ENCODE measurements at regions not wholly inside any gene's neighbourhood (a gene's known extent, or its start where the extent isn't known, plus 50 kb on each side); places are given as distances from the start of the nearest gene placed in this dataset.

DNA sequence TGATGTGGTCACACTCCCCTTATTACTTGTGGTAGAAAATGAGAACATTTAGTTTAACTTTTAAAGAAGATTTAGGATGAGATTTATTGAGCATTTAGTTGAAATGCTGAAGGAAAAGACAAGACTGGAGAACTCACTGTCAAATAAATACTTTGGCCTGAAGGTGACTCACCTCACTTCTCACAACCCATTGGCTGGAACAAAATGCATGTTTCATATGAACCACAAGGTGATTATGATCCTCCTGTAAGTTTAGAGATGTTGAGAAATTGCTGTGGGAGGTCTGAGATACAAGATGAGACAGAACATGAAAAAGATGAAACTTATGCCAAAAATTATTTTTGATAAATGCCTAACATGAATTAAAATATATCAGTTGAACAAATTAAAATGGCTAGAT, 1004.5 kb downstream of the SOCS6 start:
- H3K27ac Mint-ChIP-seq = no peak overlapping the region
- TF ChIP-seq, protein P1, sequence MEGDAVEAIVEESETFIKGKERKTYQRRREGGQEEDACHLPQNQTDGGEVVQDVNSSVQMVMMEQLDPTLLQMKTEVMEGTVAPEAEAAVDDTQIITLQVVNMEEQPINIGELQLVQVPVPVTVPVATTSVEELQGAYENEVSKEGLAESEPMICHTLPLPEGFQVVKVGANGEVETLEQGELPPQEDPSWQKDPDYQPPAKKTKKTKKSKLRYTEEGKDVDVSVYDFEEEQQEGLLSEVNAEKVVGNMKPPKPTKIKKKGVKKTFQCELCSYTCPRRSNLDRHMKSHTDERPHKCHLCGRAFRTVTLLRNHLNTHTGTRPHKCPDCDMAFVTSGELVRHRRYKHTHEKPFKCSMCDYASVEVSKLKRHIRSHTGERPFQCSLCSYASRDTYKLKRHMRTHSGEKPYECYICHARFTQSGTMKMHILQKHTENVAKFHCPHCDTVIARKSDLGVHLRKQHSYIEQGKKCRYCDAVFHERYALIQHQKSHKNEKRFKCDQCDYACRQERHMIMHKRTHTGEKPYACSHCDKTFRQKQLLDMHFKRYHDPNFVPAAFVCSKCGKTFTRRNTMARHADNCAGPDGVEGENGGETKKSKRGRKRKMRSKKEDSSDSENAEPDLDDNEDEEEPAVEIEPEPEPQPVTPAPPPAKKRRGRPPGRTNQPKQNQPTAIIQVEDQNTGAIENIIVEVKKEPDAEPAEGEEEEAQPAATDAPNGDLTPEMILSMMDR (IDR thresholded peaks at IDR 0.05) = no peak
- Histone ChIP-seq H4K20me1 (ENCODE audit: insufficient read depth, low read length) (no peaks in the 10 kb centered on the region), H3K4me2 (replicated peaks; ENCODE audit: extremely low read depth, low read length, poor library complexity, severe bottlenecking) (no peak overlapping the region), H3K9me3 (replicated peaks in 1 of 2; ENCODE audit: control insufficient read depth in 1 of 2, insufficient read depth in 1 of 2, low read length in 2 of 2) (peaks cover 3 to 4% of the 10 kb centered on the region in 2 donors), H3K4me1 (ENCODE audit: control insufficient read depth in 1 of 2, insufficient read depth in 2 of 2, low read length in 2 of 2) (no peaks in the 10 kb centered on the region), H3K36me3 (replicated peaks in 1 of 2; ENCODE audit: control insufficient read depth in 1 of 2, insufficient read depth in 2 of 2, low read length in 2 of 2) (no peaks in the 10 kb centered on the region), H3K79me2 (ENCODE audit: insufficient read depth, low read length) (no peaks in the 10 kb centered on the region), H3K27ac (ENCODE audit: low read depth in 1 of 2, low read length in 2 of 2) (no peak overlapping the region), H3K9ac (ENCODE audit: insufficient read depth, low read length, poor library complexity, severe bottlenecking) (no peak overlapping the region), H3K27me3 (ENCODE audit: control insufficient read depth in 2 of 2, insufficient read depth in 2 of 2, low read length in 2 of 2) (no peaks in the 10 kb centered on the region), H2AFZ (ENCODE audit: insufficient read depth, low read depth, low read length, poor library complexity, severe bottlenecking) (no peak overlapping the region), H3K4me3 (replicated peaks in 1 of 3; ENCODE audit: low read depth in 2 of 3, low read length in 3 of 3) (no peak overlapping the region)
- no peak overlapping the region for H3K4me3 Mint-ChIP-seq
- no peaks in the 10 kb centered on the region for H3K27me3 Mint-ChIP-seq (ENCODE audit: low read depth in 3 of 3)
- intact Hi-C loops (cut with micrococcal nuclease) = no loop called here
- no peaks in the 10 kb centered on the region for H3K4me1 Mint-ChIP-seq
- no peaks in the 10 kb centered on the region for H3K36me3 Mint-ChIP-seq
- peaks cover 0 to 3% (median 0%) of the 10 kb centered on the region in 7 donors for H3K9me3 Mint-ChIP-seq
- DNase-seq = no peak

DNA sequence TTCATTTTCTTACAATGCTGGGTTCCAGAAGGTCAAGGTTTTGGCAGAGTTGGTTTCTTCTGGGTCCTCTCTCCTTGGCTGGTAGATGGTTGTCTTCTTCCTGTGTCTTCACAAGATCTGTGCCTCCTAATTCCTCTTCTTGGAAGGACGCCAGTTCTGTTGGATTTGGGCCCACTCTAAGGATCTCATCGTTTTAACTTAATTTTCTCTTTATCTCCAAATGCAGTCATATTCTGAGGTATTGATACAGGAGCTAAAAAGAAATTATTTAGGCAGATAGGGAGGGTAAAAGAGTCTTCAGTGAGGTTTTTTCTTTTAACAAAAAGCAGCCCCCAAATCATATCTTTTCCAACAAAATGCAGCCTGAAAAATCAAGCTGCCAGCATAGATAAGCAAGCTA, 998.4 kb downstream of the SOCS6 start:
- no peaks in the 10 kb centered on the region for H3K36me3 ChIP-seq (replicated peaks in 1 of 2; ENCODE audit: control insufficient read depth in 1 of 2, insufficient read depth in 2 of 2, low read length in 2 of 2)
- H2AFZ ChIP-seq (ENCODE audit: insufficient read depth, low read depth, low read length, poor library complexity, severe bottlenecking) = no peak overlapping the region
- H3K9me3 Mint-ChIP-seq = peaks cover 0 to 10% (median 6%) of the 10 kb centered on the region in 7 donors
- no peaks in the 10 kb centered on the region for H3K27me3 ChIP-seq (ENCODE audit: control insufficient read depth in 2 of 2, insufficient read depth in 2 of 2, low read length in 2 of 2)
- no peaks in the 10 kb centered on the region for H3K4me1 ChIP-seq (ENCODE audit: control insufficient read depth in 1 of 2, insufficient read depth in 2 of 2, low read length in 2 of 2)
- H3K27me3 Mint-ChIP-seq (ENCODE audit: low read depth in 3 of 3) = no peaks in the 10 kb centered on the region
- DNase-seq = no peak
- H3K36me3 Mint-ChIP-seq = no peaks in the 10 kb centered on the region
- H3K9ac ChIP-seq (ENCODE audit: insufficient read depth, low read length, poor library complexity, severe bottlenecking) = no peak overlapping the region
- H3K9me3 ChIP-seq (replicated peaks in 1 of 2; ENCODE audit: control insufficient read depth in 1 of 2, insufficient read depth in 1 of 2, low read length in 2 of 2) = peaks cover 3 to 5% of the 10 kb centered on the region in 2 donors
- H3K27ac ChIP-seq (ENCODE audit: low read depth in 1 of 2, low read length in 2 of 2) = no peak overlapping the region
- no peak overlapping the region for H3K27ac Mint-ChIP-seq
- WGBS (ENCODE audit: insufficient coverage) = no CpG with 5 or more reads among the region's 2 CpGs
- H3K4me3 ChIP-seq (replicated peaks in 1 of 3; ENCODE audit: low read depth in 2 of 3, low read length in 3 of 3) = no peak overlapping the region
- no peak overlapping the region for H3K4me3 Mint-ChIP-seq
- H4K20me1 ChIP-seq (ENCODE audit: insufficient read depth, low read length) = no peaks in the 10 kb centered on the region
- H3K79me2 ChIP-seq (ENCODE audit: insufficient read depth, low read length) = no peaks in the 10 kb centered on the region
- no peak overlapping the region for H3K4me2 ChIP-seq (replicated peaks; ENCODE audit: extremely low read depth, low read length, poor library complexity, severe bottlenecking)
- no peaks in the 10 kb centered on the region for H3K4me1 Mint-ChIP-seq
- TF ChIP-seq, protein P1 (IDR thresholded peaks at IDR 0.05) = no peak
- intact Hi-C loops (cut with micrococcal nuclease) = no loop called here

All from CD14-positive monocyte (primary cell).